Right forelimb (tissue), 1 donor: ENCODE measurements at regions not wholly inside any gene's neighbourhood (a gene's known extent, or its start where the extent isn't known, plus 50 kb on each side); places are given as distances from the start of the nearest gene placed in this dataset.
"Not testable (repeated sequence)": the region's sequence is repeated elsewhere in the genome, so short reads cannot be mapped to it uniquely, and the experiment has no call there.

Experiments used
- DNase-seq: peaks from one replicate; pipeline ENCODE4 v3.0.0-alpha.2; 2018

DNA sequence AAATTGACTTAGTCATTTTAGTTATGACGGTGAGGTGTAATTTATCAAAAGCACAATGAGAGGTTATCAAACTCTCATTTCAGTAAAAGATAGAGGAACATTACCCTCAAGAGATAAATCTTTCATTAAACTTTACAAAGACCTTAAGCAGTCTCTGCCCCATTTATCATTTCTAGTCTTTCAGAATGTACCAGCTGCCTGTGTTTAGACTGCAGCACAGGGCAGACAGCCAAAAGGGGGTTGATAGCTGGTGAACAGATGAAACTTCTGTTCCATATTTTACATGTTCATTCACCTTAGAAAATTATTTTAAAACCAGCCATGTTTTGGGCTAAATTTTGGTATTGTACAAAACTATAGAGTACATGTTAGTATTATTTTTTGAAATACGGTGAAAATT lies 514.6 kb upstream of the CNTN3 start:
- no peak for DNase-seq

GRCh38 chr3:75136100-75136897 lies 521.8 kb upstream of the CNTN3 start:
- DNase-seq, result no peak

- DNase-seq, result no peak
These were observed 523.9 kb upstream of the CNTN3 start for GRCh38 chr3:75138345-75138744.

DNA sequence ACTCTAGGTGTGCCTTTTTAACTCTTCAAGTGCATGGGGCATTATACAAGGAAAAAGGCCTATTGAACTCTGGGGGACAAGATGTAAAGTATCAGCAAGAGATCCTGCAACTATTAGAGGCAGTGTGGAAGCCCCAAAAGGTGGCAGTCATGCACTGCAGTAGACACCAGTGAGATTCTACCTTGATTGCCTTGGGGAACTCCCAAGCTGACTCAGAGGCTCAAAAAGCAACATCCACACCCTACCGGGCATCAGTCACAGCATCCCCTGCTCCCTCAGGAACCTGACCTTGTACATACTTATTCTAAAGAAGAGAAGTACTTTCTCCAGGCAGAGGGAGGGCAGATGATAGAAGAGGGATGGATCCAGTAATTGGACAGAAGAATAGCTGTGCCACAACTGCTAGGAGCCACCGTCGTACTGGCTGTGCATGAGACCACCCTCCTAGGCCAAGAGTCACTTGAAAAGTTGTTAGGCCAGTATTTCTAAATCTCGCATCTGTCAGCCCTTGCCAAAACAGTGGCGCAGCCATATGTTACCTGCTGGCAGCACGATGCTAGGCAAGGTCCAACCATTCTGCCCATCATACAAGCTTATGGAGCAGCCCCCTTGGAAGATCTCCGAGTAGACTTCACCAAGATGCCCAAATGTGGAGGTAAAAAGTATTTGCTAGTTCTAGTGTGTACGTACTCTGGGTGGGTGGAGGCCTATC lies 523.1 kb upstream of the FRG2C start:
- DNase-seq, result no peak

DNA sequence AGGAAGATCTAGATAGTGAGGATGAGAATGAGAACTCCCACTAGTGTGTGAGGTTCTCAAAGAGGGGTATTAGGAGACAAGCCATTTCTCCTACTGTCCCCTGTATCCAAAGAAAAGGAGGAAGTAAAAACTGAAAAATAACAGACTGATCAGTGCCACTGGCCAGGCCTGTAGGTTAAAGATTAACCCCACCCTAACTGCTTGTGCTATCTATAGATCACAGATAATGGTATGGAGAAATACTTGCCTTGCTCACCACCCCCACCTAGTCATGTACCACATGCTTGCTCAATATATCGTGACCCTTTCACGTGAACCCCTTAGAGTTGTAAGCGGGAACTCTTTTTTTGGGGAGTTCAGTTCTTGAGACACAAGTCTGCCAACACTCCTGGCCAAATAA lies 519.7 kb upstream of the FRG2C start:
- no peak for DNase-seq

DNA sequence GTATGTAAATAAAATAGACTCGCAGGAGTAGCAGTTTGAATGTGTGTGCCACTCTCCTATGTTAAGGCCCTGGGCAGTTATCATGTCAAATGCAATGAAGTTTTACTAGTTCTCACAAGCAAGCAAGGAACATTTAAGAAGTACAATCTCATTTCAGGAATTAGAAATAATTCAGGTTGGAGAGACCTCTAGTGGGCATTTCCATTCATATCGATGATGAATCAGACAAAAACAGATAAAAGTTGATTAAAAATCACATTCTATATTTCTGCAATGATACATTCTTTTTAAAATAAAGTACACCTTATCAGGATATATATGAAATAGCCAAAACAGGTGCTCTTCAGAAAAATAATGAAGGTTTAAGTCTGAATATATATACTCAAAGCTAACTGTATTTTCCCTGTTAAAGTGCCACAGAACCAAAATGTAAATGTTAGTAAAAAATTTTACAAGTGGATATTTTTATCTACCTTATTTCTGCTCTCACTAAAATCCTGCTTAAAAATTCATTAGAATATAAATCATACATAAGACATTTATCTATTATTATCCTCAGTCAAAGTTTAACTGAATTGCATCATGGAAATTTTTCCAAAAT lies 492.4 kb upstream of the FRG2C start:
- DNase-seq, result no peak

DNA sequence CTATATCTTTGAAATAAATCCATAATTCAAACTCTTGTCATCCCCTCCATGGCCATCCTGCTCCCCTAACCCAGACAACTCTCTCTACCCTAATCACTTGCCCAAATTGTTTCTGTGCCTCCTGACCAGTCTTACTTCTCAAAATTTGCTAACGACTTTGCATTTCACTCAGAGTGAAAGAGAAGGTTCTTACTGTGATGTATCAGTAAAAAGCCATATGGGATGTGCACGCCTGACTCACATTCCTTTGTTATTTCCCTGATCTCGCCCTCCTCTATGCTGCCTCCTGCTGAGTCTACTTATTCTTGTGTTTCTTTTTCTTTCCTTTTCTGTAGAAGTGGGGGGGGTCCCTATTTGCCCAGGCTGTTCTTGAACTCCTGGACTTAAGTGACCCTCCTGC lies 487.2 kb upstream of the FRG2C start:
- DNase-seq, result no peak

DNA sequence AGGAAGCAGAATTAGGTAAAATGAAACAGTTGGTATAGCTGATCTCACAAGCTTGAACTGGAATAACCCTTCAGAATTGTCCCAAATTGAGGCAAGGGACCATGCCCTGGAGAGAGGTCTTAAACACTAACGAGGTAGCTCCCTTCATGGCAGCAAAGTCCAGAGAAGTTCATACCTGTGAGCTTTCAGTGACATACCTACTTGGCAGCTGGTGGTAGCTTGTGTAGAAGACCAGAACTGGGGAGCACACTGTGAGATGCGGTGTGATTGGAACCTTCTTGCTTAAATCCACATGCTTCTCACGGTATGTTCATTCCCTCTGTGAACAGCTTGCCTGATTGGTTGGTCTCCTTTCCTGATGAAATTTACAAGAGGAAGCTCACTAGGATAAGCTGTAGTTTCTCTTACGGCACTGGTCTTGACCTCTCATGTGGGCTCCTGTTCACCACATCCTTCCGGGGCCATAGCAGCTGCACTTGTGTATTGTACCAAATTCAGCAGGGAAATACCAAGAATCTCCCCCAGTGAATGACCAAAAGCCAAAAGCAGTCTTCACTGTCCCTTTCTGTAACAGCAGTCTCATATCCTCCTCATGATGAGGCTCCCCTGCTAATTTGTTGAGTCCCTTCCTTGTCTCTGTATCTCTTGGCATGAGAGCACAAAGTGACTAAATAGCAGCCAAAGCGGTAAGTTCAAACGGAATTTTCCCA lies 483.7 kb upstream of the FRG2C start:
- DNase-seq, result no peak

DNA sequence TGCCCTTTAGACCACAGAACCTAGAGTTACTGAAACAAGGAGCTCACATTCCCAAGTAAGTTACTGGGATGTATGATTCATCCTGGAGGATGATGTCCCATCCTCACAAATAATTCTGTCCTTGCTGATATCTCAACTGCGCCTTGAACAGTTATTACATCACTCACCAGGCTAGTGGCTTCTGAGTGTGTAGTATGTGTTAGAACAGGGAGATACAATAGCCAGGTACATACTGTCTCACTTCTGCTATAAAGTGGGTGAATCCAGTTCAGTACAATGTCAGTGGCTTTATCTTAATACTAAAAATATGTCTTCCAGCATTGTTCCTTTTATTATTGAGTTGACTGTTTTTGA lies 483.2 kb upstream of the FRG2C start:
- DNase-seq, result no peak

- no peak for DNase-seq
These were observed 475.2 kb upstream of the FRG2C start for GRCh38 chr3:75188962-75189361.

- no peak for DNase-seq
These were observed 471.9 kb upstream of the FRG2C start for GRCh38 chr3:75192146-75192616.

DNA sequence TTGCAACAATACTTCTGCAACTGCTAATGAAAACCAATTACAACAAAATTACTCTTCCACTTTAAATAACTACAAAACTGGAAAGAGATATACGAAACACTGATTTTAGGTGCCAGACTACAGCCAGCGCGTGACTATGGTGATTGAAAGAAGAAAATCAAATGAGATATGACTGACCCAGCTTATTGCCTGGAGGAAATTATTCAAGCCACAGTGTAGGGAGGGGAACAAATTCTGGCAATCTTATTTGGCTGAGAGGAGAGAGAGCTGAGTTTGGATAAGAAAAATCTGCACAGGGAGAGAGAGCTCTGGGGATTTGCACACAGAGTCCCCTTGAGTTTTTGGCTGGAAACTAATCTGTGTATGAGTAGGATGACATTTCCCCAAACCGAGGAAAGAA lies 470.3 kb upstream of the FRG2C start:
- DNase-seq, result no peak

DNA sequence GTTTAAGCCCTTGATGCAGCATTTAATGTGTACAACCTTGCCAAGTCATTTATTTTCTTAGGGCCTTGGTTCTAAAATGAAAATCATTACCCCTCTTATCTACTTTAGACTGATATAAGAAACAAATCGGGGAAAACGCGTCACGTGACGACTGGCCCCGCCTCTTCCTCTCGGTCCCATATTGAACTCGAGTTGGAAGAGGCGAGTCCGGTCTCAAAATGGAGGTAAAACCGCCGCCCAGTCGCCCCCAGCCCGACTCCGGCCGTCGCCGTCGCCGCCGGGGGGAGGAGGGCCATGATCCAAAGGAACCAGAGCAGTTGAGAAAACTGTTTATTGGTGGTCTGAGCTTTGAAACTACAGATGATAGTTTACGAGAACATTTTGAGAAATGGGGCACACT lies 449.8 kb upstream of the FRG2C start:
- not testable (repeated sequence) for DNase-seq

DNA sequence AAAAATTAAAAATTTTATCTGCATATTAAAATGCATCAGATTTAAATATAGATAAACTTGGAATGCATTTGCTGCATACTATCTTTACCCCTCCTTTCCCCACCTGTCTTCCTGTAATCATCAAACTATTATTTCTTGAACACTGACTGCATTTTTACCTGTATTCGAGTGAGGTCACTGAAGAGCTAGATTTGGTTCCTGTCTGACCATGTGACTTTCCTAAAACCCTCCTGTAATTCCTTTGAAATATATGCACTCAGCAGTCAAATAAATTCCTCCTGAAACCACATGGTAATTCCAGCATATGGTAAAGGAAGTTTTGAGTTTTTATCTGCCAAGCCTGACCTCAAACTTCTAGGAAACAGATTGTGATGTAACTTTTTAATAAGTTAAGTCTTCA lies 445.6 kb upstream of the FRG2C start:
- no peak for DNase-seq

GRCh38 chr3:75220932-75221331 lies 443.2 kb upstream of the FRG2C start:
- no peak for DNase-seq

DNA sequence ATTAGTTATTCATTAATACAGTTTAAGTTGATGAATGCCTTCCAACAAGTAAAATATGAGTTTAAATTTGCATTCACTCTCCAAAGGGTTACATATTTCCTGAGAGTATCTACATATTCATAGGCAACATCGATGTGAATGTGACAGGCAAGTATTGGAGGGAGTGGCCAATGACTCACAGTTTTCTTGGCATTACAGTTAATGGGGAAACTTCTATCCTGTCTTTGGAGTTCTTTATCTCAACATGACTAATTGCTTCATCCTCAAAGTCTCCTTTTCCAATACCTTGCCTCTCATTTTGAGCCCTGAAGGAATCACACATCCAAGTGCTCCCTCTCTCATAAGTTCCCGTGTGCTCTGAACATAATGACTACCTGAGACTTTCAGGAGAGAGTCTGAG lies 439.7 kb upstream of the FRG2C start:
- no peak for DNase-seq

DNA sequence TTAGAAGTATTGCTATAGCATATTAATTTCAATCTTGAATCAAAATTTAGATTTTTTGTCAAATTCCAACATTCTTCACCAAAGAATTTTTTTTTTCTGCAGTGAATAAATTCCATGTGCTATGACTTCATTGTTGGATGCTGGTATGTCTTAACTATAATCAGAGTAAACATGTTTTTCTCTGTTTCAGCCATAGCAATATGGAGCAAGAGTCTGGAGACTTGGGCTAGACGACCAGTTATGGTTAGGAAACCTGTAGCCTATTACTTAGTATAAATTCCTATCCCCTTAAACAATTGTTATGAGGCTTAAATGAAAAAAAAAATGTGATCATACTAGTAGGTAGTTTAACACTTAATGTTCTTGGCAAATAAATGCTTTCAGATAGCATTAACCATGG lies 431.9 kb upstream of the FRG2C start:
- no peak for DNase-seq

GRCh38 chr3:75235631-75236030 lies 428.5 kb upstream of the FRG2C start:
- DNase-seq, result no peak

DNA sequence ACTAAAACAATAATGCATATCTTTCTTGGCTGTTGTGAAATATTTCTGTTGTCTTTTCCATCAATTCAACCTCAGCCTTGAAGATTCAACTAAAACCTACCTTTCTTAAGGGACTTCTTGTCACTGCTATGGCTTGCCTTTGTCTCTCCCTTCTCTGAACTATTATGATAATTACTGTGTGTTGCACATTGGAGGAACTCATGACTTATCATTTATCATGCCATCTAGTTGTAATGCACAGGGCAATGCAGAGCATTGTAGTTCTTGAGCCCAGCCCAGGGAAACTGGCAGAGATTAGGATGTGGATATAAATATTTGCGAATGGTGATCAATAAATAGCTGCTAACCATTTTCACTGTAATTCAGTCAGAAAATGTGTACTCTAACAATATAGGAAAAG lies 427.1 kb upstream of the FRG2C start:
- DNase-seq, result no peak

GRCh38 chr3:75237477-75237876 lies 426.7 kb upstream of the FRG2C start:
- DNase-seq, result no peak

- not testable (repeated sequence) for DNase-seq
These were observed 422.7 kb upstream of the FRG2C start for GRCh38 chr3:75241226-75241962.

DNA sequence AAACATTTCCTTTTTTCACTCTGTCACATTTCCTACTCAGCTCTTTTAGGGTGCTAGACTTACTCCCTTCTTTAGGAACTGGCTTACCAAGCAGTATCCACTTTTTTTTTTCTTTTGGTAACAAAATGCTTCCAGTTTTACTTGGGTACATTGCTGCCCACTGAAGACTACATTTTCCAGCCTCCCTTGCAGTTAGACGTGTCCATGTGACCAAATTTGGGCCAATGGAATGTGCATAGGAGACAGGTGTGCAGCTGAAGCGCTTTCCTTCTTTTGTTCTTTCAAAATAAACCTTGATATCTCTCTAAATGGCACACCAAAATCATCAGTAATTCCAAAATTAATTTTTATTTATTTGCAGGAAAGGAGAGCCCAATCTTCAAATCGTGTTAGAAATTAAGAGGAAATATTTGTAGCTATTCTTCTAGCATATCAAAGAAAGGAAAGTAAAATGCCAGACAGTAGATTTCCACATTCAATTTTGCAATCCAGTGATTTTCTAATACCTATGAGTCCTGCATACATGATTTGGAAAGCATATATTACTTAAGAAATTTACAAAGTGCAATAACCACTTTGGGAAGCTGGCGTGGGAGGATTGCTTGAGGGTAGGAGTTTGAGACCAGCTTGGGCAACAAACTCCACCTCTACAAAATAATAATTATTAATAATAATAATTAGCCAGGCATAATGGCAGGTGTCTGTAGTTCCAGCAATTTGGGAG lies 422.0 kb upstream of the FRG2C start:
- DNase-seq, result no peak
